WI38 (cell line): ENCODE measurements at regions not wholly inside any gene's neighbourhood (a gene's known extent, or its start where the extent isn't known, plus 50 kb on each side); places are given as distances from the start of the nearest gene placed in this dataset.

Experiments
- H3K4me3 ChIP-seq: 2 replicates; pipeline ENCODE4 v1.5.1; 2011; ENCODE audit warnings: low read depth, mild to moderate bottlenecking, control low read depth, low read length
- TF ChIP-seq, protein P1 (sequence below): IDR thresholded peaks from 2 replicates; pipeline ENCODE4 v1.5.1; 2012; ENCODE audit warnings: low read depth, mild to moderate bottlenecking, control low read depth, low read length

GRCh38 chr2:126315828-126316227 lies 340.1 kb upstream of the GYPC start:
- H3K4me3 ChIP-seq: no peak overlapping the region
- TF ChIP-seq, protein P1, sequence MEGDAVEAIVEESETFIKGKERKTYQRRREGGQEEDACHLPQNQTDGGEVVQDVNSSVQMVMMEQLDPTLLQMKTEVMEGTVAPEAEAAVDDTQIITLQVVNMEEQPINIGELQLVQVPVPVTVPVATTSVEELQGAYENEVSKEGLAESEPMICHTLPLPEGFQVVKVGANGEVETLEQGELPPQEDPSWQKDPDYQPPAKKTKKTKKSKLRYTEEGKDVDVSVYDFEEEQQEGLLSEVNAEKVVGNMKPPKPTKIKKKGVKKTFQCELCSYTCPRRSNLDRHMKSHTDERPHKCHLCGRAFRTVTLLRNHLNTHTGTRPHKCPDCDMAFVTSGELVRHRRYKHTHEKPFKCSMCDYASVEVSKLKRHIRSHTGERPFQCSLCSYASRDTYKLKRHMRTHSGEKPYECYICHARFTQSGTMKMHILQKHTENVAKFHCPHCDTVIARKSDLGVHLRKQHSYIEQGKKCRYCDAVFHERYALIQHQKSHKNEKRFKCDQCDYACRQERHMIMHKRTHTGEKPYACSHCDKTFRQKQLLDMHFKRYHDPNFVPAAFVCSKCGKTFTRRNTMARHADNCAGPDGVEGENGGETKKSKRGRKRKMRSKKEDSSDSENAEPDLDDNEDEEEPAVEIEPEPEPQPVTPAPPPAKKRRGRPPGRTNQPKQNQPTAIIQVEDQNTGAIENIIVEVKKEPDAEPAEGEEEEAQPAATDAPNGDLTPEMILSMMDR: no peak

- no peak overlapping the region for H3K4me3 ChIP-seq
- TF ChIP-seq, protein P1: no peak
Measured at GRCh38 chr2:126317790-126318431, 338.0 kb upstream of the GYPC start.

- TF ChIP-seq, protein P1: no peak
- H3K4me3 ChIP-seq: no peak overlapping the region
Measured at GRCh38 chr2:126322342-126322741, 333.6 kb upstream of the GYPC start.

- TF ChIP-seq, protein P1: no peak
- no peak overlapping the region for H3K4me3 ChIP-seq
Measured at GRCh38 chr2:126325202-126325601, 330.8 kb upstream of the GYPC start.

- TF ChIP-seq, protein P1: no peak
- H3K4me3 ChIP-seq: no peak overlapping the region
Measured at GRCh38 chr2:126329173-126329572, 326.8 kb upstream of the GYPC start.

DNA sequence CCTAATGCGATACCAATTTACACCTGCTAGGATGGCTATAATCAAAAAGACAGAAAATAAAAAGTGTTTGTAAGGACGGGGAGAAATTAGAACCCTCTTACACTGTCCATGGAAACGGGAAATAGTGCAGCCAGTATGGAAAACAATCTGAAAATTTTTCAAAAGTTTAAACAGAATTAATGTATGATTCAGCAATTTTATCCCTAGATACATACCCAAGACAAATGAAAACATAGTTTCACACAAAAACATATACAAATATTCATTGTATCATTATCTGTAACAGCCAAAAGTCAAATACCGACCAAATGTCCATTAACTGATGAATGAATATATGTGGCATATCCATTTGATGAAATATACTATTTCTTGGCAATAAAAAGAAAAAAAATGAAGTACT lies 313.5 kb upstream of the GYPC start:
- no peak overlapping the region for H3K4me3 ChIP-seq
- TF ChIP-seq, protein P1: no peak

GRCh38 chr2:126343136-126343535 lies 312.8 kb upstream of the GYPC start:
- no peak overlapping the region for H3K4me3 ChIP-seq
- TF ChIP-seq, protein P1: no peak
